DND-41 (cell line): ENCODE measurements at regions not wholly inside any gene's neighbourhood (a gene's known extent, or its start where the extent isn't known, plus 50 kb on each side); places are given as distances from the start of the nearest gene placed in this dataset.

ENCODE experiments used
- EZH2 ChIP-seq: IDR thresholded peaks from 3 replicates; pipeline ENCODE4 v1.6.1; 2012; ENCODE audit warnings: borderline replicate concordance, low read depth, mild to moderate bottlenecking, moderate library complexity, low read length, inconsistent platforms; ENCODE audit not compliant: severe bottlenecking
- TF ChIP-seq, protein P1 (sequence below): IDR thresholded peaks from 2 replicates; pipeline ENCODE4 v1.5.1; 2012; ENCODE audit warnings: borderline replicate concordance, low read length, moderate library complexity, mild to moderate bottlenecking; ENCODE audit not compliant: poor library complexity, severe bottlenecking; ENCODE audit errors: extremely low read depth

DNA sequence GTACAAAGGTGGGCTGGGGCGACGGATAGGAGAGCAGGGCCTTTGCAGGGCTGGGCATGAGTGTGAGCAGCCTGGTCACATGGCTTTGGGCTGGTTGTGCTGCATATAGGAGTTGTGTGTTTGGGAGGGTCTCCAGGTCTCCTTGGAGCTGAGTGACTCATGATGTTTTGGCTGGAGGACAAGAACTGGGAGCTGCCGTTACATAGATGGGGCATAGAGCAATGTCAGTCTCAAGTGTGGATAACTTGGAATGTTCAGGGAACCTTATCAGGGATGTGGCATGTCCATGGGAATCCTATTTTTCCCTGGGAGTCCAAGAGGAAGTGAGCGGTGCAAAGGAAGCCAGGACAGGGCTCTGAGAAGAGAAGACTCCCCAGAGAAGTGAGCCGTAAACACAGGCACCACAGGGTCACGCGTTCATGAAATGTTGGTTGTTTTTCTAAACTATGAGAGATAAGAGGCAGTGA is 136.4 kb upstream of the KCNE2 start:
- TF ChIP-seq, protein P1, sequence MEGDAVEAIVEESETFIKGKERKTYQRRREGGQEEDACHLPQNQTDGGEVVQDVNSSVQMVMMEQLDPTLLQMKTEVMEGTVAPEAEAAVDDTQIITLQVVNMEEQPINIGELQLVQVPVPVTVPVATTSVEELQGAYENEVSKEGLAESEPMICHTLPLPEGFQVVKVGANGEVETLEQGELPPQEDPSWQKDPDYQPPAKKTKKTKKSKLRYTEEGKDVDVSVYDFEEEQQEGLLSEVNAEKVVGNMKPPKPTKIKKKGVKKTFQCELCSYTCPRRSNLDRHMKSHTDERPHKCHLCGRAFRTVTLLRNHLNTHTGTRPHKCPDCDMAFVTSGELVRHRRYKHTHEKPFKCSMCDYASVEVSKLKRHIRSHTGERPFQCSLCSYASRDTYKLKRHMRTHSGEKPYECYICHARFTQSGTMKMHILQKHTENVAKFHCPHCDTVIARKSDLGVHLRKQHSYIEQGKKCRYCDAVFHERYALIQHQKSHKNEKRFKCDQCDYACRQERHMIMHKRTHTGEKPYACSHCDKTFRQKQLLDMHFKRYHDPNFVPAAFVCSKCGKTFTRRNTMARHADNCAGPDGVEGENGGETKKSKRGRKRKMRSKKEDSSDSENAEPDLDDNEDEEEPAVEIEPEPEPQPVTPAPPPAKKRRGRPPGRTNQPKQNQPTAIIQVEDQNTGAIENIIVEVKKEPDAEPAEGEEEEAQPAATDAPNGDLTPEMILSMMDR: no peak
- TF ChIP-seq EZH2: no peak
